Right atrium auricular region (tissue), 2 donors: ENCODE measurements at regions not wholly inside any gene's neighbourhood (a gene's known extent, or its start where the extent isn't known, plus 50 kb on each side); places are given as distances from the start of the nearest gene placed in this dataset.

Experiments
- DNase-seq: peaks from one replicate; pipeline ENCODE4 v3.0.0-alpha.2; 2019; ENCODE audit warnings: low spot score
- H3K27ac ChIP-seq, 2 donors: fragments of 200-600 bp; sonication (generic); 1 replicate in 1 of 2; 2 replicates in 1 of 2; pipeline ENCODE4 v1.5.1; 2016 to 2019
- H3K27me3 ChIP-seq, 2 donors: fragments of 200-600 bp; sonication (generic); one replicate each; pipeline versions ENCODE4 v1.5.1 to v1.6.0; 2017 to 2019
- H3K36me3 ChIP-seq: fragments of 200-600 bp; sonication (generic); one replicate; pipeline ENCODE4 v1.5.1; 2016
- H3K4me1 ChIP-seq, 2 donors: fragments of 200-600 bp; sonication (generic); one replicate each; pipeline versions ENCODE4 v1.5.1 to v1.6.0; 2017 to 2019
- H3K4me3 ChIP-seq, 2 donors: fragments of 200-600 bp; sonication (generic); 1 replicate in 1 of 2; 2 replicates in 1 of 2; pipeline ENCODE4 v1.5.1; 2017 to 2019; ENCODE audit warnings: mild to moderate bottlenecking in 1 of 2, moderate library complexity in 1 of 2
- H3K9me3 ChIP-seq, 2 donors: fragments of 200-600 bp; sonication (generic); one replicate each; pipeline ENCODE4 v1.5.1; 2019
- CTCF ChIP-seq, 2 donors: fragments of 200-600 bp; sonication (generic); IDR thresholded peaks; one replicate each; pipeline ENCODE4 v1.5.1; 2019; ENCODE audit warnings: antibody characterized with exemption in 2 of 2

- DNase-seq, result no peak
- TF ChIP-seq CTCF (IDR thresholded peaks at IDR 0.05), result no peak
- H3K4me3 ChIP-seq, result no peak overlapping the region
- H3K9me3 ChIP-seq, result no peaks in the 10 kb centered on the region
- H3K36me3 ChIP-seq, result no peaks in the 10 kb centered on the region
- no peaks in the 10 kb centered on the region for H3K27me3 ChIP-seq
- H3K27ac ChIP-seq, result no peak overlapping the region
- H3K4me1 ChIP-seq, result no peaks in the 10 kb centered on the region
These were observed 150.2 kb upstream of the CDK1 start for GRCh38 chr10:60627778-60628748.

DNA sequence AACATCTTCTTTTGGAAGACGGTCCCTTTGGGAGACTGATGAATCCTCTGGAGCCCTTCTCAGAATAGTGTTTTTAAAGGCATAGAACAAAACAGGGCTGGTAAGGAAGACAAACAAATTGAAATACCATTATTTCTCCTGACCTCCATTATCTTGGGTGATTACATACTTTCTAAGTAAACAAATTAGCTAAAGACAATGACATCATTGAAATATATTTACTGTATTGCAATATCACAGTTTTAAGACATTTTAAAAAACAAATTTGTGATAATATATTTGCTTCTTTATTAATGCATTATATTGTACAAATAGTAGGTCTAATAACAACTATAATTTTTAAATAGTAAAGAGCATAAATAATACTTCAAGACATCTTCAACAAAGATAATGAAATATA, 152.2 kb upstream of the CDK1 start:
- Histone ChIP-seq H3K4me1 (no peaks in the 10 kb centered on the region), H3K36me3 (no peaks in the 10 kb centered on the region), H3K4me3 (no peak overlapping the region), H3K9me3 (no peaks in the 10 kb centered on the region), H3K27me3 (no peaks in the 10 kb centered on the region), H3K27ac (no peak overlapping the region)
- no peak for DNase-seq
- TF ChIP-seq CTCF (IDR thresholded peaks at IDR 0.05), result no peak

- no peak for TF ChIP-seq CTCF (IDR thresholded peaks at IDR 0.05)
- no peak overlapping the region for H3K4me3 ChIP-seq
- no peaks in the 10 kb centered on the region for H3K27me3 ChIP-seq
- DNase-seq, result no peak
- no peaks in the 10 kb centered on the region for H3K36me3 ChIP-seq
- H3K4me1 ChIP-seq, result no peaks in the 10 kb centered on the region
- H3K27ac ChIP-seq, result no peak overlapping the region
- no peaks in the 10 kb centered on the region for H3K9me3 ChIP-seq
These were observed 154.7 kb upstream of the CDK1 start for GRCh38 chr10:60623627-60624026.

DNA sequence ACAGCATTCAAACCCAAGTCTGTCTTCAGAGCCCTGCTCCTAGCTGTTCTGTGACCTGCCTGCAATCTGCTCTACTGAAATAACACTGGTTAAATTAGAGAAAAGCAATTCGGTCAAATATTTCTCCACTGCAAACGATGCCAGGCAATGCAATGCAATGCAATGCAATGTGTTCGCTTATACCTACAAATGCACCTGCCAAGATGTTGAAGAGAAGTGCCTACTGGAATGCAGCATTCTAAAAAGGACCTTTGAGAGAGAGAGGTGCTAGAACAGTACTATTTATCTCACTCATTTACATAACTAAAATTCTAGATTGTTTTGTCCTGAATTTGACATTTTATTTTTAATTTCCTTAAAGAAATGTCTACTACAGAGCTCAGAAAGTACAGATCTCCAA, 157.3 kb upstream of the CDK1 start:
- no peak overlapping the region for H3K4me3 ChIP-seq
- H3K27ac ChIP-seq, result no peak overlapping the region
- no peak for TF ChIP-seq CTCF (IDR thresholded peaks at IDR 0.05)
- H3K36me3 ChIP-seq, result no peaks in the 10 kb centered on the region
- DNase-seq, result no peak
- no peaks in the 10 kb centered on the region for H3K27me3 ChIP-seq
- H3K9me3 ChIP-seq, result no peaks in the 10 kb centered on the region
- no peaks in the 10 kb centered on the region for H3K4me1 ChIP-seq

DNA sequence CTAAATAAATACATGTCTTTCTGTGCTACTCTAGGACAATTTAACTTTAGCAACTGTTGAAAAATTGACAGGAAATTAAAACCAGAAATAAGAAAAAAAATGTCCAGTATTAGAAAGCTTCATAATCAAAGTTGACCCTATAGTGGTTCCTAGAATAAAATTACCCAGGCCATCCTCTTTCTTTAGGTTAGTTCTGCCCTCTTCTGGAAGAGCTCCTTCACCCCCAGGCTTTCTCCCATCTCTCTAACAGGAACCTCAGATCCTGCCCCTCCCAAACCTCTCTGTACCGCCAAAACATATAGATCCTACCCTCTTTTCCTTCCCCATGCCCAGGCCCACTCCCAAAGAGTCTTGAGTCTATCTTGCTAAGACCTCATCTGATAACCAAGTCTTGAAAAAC, 159.4 kb upstream of the CDK1 start:
- H3K4me1 ChIP-seq, result no peaks in the 10 kb centered on the region
- peak in 1 of 2 donors; percentile 37 for TF ChIP-seq CTCF (IDR thresholded peaks at IDR 0.05)
- H3K36me3 ChIP-seq, result no peaks in the 10 kb centered on the region
- H3K9me3 ChIP-seq, result no peaks in the 10 kb centered on the region
- DNase-seq, result no peak
- no peaks in the 10 kb centered on the region for H3K27me3 ChIP-seq
- no peak overlapping the region for H3K4me3 ChIP-seq
- H3K27ac ChIP-seq, result no peak overlapping the region
